Activated CD8-positive, alpha-beta memory T cell treated with anti-CD3 and anti-CD28 coated beads for 1 hour (primary cell): ENCODE measurements at regions not wholly inside any gene's neighbourhood (a gene's known extent, or its start where the extent isn't known, plus 50 kb on each side); places are given as distances from the start of the nearest gene placed in this dataset.
"Not testable (repeated sequence)": the region's sequence is repeated elsewhere in the genome, so short reads cannot be mapped to it uniquely, and the experiment has no call there.

Source experiments
- DNase-seq, 2 donors: peaks; one replicate each; pipeline ENCODE4 v3.0.0-alpha.2; 2020; ENCODE audit warnings: low read depth in 1 of 2; ENCODE audit errors: extremely low read depth in 1 of 2

GRCh38 chr5:1598950-1599737 lies 75.4 kb upstream of the LPCAT1 start:
- not testable (repeated sequence) for DNase-seq

GRCh38 chr5:1597093-1597473 lies 73.3 kb upstream of the LPCAT1 start:
- not testable (repeated sequence) for DNase-seq

GRCh38 chr5:1596462-1597092 lies 72.8 kb upstream of the LPCAT1 start:
- not testable (repeated sequence) for DNase-seq

GRCh38 chr5:1594357-1595106 lies 70.8 kb upstream of the LPCAT1 start:
- peak; percentile 68 to 70 for DNase-seq

GRCh38 chr5:1593903-1594356 lies 70.2 kb upstream of the LPCAT1 start:
- DNase-seq: no peak

- not testable (repeated sequence) for DNase-seq
Observed at GRCh38 chr5:1588071-1588694, 64.4 kb upstream of the LPCAT1 start.

- not testable (repeated sequence) for DNase-seq
Observed at GRCh38 chr5:1583081-1583875, 59.5 kb upstream of the LPCAT1 start.

GRCh38 chr5:1579389-1579788 lies 55.6 kb upstream of the LPCAT1 start:
- DNase-seq: not testable (repeated sequence)

- DNase-seq: not testable (repeated sequence)
Observed at GRCh38 chr5:1576851-1577250, 53.1 kb upstream of the LPCAT1 start.

- not testable (repeated sequence) for DNase-seq
Observed at GRCh38 chr5:1575991-1576714, 52.4 kb upstream of the LPCAT1 start.

- DNase-seq: not testable (repeated sequence)
Observed at GRCh38 chr5:1575491-1575890, 51.7 kb upstream of the LPCAT1 start.

GRCh38 chr5:1574023-1574318 lies 50.2 kb upstream of the LPCAT1 start:
- not testable (repeated sequence) for DNase-seq

GRCh38 chr5:1573217-1574022 lies 49.7 kb upstream of the LPCAT1 start:
- DNase-seq: not testable (repeated sequence)
